MG63 (cell line): ENCODE measurements at regions not wholly inside any gene's neighbourhood (a gene's known extent, or its start where the extent isn't known, plus 50 kb on each side); places are given as distances from the start of the nearest gene placed in this dataset.
"Not testable (repeated sequence)": the region's sequence is repeated elsewhere in the genome, so short reads cannot be mapped to it uniquely, and the experiment has no call there.

Source experiments
- DNase-seq: peaks from one replicate; pipeline ENCODE4 v3.0.0-alpha.2; 2020
- H3K27me3 ChIP-seq: fragments of 250-450 bp; sonication (Bioruptor Pico); 2 replicates; pipeline ENCODE4 v1.5.1; 2020; ENCODE audit warnings: mild to moderate bottlenecking, moderate library complexity
- H3K36me3 ChIP-seq: fragments of 250-450 bp; sonication (Bioruptor Pico); 2 replicates; pipeline ENCODE4 v1.5.1; 2020; ENCODE audit warnings: mild to moderate bottlenecking, moderate library complexity
- H3K4me3 ChIP-seq: fragments of 250-450 bp; sonication (Bioruptor Pico); 2 replicates; pipeline ENCODE4 v1.5.1; 2020; ENCODE audit warnings: mild to moderate bottlenecking, moderate library complexity
- H3K9me3 ChIP-seq: fragments of 250-450 bp; sonication (Bioruptor Pico); 2 replicates; pipeline ENCODE4 v1.5.1; 2020; ENCODE audit warnings: mild to moderate bottlenecking, moderate library complexity

DNA sequence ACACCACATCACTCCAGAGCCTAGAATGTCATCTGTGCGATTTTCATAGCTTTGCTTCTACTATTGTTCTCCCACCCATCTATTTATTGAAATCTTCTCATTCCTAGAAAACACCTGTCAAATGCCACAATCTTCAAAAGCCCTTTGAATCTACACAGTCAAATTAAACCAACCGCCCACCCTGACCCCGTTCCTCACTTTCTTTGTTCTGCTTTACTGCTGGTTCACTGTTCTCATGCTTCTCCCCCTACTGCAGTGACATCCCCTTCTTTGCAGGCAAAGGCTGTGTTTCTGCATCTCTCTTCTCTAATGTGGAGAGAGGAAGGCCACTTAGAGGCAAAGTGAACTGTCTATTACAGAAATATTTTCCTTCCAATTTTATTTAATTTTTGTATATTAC lies 152.4 kb upstream of the NEBL start:
- DNase-seq: no peak
- no peaks in the 10 kb centered on the region for H3K27me3 ChIP-seq
- no peak overlapping the region for H3K4me3 ChIP-seq
- no peaks in the 10 kb centered on the region for H3K36me3 ChIP-seq
- no peaks in the 10 kb centered on the region for H3K9me3 ChIP-seq

DNA sequence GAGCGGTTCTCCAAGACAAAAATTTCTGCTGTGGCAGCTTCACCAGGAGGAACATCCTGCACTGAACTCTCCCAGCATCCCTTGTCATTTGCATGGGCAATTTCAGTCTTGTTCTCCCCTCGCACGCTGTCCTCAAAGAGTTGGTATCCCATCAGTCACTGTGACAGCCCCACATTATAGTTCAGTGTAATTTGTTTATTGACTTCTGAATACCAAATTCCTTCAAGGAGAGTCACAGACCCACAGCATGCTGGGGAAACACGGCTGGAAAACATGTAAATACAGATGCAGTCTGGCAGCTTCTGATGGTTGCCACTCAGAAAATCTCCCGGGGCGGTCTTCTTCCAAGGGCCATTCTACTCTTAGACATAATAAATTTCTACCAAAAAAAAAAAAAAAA lies 151.0 kb upstream of the NEBL start:
- peak; percentile 1 for DNase-seq
- H3K9me3 ChIP-seq: no peaks in the 10 kb centered on the region

DNA sequence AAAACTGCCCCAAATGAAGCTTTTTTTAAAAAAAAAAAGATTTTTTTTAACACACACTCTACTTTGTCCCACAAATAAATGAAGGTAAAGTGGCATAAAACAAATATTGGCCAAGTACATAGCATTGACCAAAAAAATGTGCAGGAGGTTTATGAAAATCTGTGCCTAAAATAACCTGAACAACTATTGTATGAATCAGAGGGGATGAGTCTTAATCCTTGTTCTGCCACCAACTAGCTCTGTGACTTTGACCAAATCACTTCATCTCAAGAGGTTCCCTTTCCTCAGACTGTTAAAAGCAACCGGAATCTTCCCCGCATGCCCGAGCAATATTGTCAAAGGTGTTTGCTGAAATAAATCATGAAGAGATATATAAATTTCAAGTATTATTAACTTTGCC lies 150.4 kb upstream of the NEBL start:
- Histone ChIP-seq H3K9me3 (no peaks in the 10 kb centered on the region), H3K4me3 (no peak overlapping the region), H3K36me3 (no peaks in the 10 kb centered on the region), H3K27me3 (no peaks in the 10 kb centered on the region)
- DNase-seq: no peak

More for the DNA sequence above, 151.0 kb upstream of the NEBL start:
- Histone ChIP-seq H3K36me3 (no peaks in the 10 kb centered on the region), H3K27me3 (no peaks in the 10 kb centered on the region), H3K4me3 (no peak overlapping the region)

DNA sequence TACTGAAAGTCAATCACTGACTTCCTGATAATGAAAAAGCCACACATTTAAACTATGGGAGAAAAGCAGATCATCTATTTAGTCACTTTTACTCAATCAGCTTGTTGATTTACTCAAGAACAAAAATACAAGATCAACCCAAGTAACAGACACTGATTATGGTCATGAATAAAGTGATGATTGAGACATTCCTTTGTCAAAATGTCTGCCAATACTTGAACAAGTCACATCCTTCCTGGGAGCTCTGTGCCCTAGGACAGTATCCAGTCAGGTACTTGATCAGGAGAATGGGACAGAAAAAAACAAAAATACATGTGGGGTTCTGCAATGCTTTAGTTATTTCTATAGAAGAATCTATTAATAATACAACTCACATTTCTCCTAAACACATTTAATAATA lies 150.0 kb upstream of the NEBL start:
- no peak for DNase-seq
- Histone ChIP-seq H3K4me3 (no peak overlapping the region), H3K9me3 (no peaks in the 10 kb centered on the region)

DNA sequence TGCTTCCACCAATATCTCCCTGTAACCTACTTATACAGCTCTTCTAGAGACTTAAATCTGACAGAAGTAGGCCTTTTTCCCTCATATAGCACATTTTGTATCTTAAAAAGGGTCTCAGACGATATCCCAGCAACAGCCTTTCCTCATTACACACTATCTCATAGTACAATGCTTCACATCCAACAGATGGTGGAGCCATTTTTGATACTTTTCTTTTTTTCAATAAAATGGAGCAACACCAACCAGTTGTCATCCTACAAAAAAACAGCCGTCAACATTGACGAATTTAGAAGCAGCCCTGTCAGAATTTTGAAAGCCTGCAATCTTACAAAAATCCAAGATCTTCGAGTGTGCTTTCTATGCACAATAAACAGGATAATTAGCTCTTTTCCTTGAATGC lies 145.9 kb upstream of the NEBL start:
- H3K4me3 ChIP-seq: no peak overlapping the region
- DNase-seq: no peak
- no peaks in the 10 kb centered on the region for H3K36me3 ChIP-seq
- H3K9me3 ChIP-seq: no peaks in the 10 kb centered on the region
- no peaks in the 10 kb centered on the region for H3K27me3 ChIP-seq

More for the DNA sequence above, 150.0 kb upstream of the NEBL start:
- Histone ChIP-seq H3K36me3 (no peaks in the 10 kb centered on the region), H3K27me3 (no peaks in the 10 kb centered on the region)

- Histone ChIP-seq H3K27me3 (no peaks in the 10 kb centered on the region), H3K4me3 (no peak overlapping the region), H3K36me3 (no peaks in the 10 kb centered on the region), H3K9me3 (no peaks in the 10 kb centered on the region)
- no peak for DNase-seq
Measured at GRCh38 chr10:21042536-21042935, 145.4 kb upstream of the NEBL start.

DNA sequence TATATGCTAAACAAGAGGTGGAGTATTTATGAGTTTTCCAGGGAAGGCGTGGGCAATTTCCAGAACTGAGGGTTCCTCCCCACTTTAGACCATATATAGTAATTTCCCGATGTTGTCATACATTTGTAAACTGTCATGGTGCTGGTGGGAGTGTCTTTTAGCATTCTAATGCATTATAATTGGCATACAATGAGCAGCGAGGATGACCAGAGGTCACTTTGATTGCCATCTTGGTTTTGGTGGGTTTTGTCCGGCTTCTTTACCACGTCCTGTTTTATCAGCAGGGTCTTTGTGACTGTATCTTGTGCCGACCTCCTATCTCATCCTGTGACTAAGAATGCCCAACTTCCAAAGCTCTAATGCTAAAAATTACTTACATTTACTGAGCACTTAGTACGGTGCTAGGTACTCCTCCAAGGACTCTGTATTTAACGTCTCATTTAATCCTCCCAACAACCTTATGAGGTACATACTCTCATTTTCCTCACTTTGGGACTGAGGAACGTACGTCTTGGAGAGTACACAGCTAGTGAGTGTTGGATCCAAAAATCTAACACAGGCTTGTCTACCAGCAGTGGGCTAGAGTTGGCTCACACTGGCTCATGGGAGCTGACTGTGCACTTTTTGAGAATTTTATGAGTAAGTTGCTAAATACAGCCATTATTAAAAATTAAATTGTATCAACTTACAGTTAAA lies 144.8 kb upstream of the NEBL start:
- H3K36me3 ChIP-seq: no peaks in the 10 kb centered on the region
- no peaks in the 10 kb centered on the region for H3K27me3 ChIP-seq
- no peak overlapping the region for H3K4me3 ChIP-seq
- no peaks in the 10 kb centered on the region for H3K9me3 ChIP-seq
- DNase-seq: no peak

DNA sequence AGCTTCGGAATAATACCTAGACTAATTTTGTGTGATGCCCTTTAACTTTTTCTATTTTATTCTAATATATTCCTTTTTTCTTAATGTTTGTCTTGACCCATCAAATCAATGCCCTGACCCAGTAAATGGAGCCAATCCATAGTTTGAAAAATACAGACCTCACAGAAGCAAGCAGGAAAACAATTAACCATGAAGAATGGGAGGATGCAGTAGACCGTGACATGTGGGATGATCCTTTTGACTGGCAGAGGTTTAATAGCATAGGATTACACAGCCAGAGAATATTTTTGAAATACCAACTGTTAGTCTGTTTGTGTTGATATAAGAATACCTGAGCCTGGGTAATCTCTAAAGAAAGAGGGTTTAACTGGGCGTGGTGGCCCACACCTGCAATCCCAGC lies 142.6 kb upstream of the NEBL start:
- no peak overlapping the region for H3K4me3 ChIP-seq
- no peaks in the 10 kb centered on the region for H3K27me3 ChIP-seq
- no peak for DNase-seq
- no peaks in the 10 kb centered on the region for H3K36me3 ChIP-seq
- H3K9me3 ChIP-seq: no peaks in the 10 kb centered on the region

DNA sequence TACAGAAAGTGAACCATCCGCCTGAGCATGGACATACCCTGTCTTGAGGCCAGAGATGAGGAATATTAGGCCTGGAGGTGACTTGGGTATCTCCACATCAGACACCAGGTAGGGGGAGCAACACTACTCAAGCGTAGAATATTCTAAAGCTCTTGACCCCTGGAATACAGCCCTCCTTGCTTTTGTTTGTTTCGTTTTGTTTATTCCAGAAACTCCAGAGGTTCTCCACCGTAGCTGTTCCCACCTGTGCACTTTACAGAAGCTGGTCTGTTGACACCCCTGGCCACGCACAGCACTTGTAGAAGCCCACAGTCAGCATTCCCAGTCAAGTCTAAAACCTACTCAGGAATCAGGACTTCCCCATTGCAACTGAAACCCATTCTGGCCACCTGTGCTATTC lies 139.6 kb upstream of the NEBL start:
- H3K9me3 ChIP-seq: no peaks in the 10 kb centered on the region
- no peaks in the 10 kb centered on the region for H3K27me3 ChIP-seq
- H3K4me3 ChIP-seq: no peak overlapping the region
- DNase-seq: no peak
- H3K36me3 ChIP-seq: no peaks in the 10 kb centered on the region

- DNase-seq, H3K36me3 ChIP-seq, H3K4me3 ChIP-seq, H3K27me3 ChIP-seq, H3K9me3 ChIP-seq: not testable (repeated sequence)
Measured at GRCh38 chr10:21034770-21035169, 137.7 kb upstream of the NEBL start.

DNA sequence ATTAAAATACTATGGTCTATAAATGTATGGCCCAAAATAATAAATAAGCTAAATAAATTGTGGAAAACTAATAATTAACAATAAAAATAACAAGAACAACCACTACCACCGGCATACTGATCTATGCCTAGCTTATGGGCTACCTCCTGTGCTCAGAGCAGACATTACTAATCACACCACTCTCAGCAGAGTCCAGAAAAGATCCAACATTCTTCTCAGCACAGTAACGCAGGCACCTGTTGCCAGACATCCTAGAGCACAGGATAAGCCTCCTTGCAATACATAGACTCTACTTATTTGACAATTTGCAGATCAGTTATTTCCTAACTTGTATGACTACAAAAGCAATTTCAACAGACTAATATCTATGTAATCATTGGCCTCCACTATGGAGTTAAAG lies 137.1 kb upstream of the NEBL start:
- no peak for DNase-seq

GRCh38 chr10:21032587-21033319 lies 135.6 kb upstream of the NEBL start:
- no peaks in the 10 kb centered on the region for H3K27me3 ChIP-seq
- H3K36me3 ChIP-seq: no peaks in the 10 kb centered on the region
- H3K9me3 ChIP-seq: peaks cover 2% of the 10 kb centered on the region; the same call in 1 of the 2 replicates
- no peak overlapping the region for H3K4me3 ChIP-seq
- no peak for DNase-seq

More for the DNA sequence above, 137.1 kb upstream of the NEBL start:
- Histone ChIP-seq H3K27me3 (no peaks in the 10 kb centered on the region), H3K36me3 (no peaks in the 10 kb centered on the region), H3K9me3 (peaks cover 2% of the 10 kb centered on the region; the same call in 1 of the 2 replicates), H3K4me3 (no peak overlapping the region)

DNA sequence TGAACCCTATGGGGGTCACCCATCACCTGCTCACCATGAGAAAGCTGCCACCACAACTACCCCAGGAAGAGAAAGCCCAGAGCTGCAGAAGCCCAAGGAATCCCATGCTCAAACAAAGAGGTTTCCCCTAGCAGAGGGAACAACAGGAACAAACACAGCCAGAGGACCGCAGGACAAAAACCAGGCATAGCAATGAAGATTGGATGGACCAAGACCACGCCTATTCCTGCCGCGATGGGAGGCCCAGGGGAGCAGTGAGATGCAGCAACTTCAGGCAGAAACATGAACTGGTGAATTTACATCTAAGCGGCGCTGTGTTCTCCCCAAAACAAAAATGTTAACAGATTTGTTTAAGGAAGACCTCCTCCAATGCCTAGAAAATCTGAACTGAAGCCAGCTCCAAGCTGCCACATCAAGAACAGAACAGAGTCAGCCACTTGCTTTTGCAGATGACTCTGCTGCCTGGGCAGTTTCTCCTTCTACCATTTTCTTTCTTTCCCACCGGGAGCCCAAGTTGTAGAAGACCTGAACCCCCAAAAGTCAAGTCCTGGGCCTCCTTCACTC lies 134.2 kb upstream of the NEBL start:
- no peak overlapping the region for H3K4me3 ChIP-seq
- H3K9me3 ChIP-seq: peaks cover 2% of the 10 kb centered on the region; the same call in 1 of the 2 replicates
- DNase-seq: no peak
- H3K27me3 ChIP-seq: no peaks in the 10 kb centered on the region
- H3K36me3 ChIP-seq: no peaks in the 10 kb centered on the region

- peaks cover 2% of the 10 kb centered on the region; the same call in 1 of the 2 replicates for H3K9me3 ChIP-seq
- no peak overlapping the region for H3K4me3 ChIP-seq
- peak; percentile 81 for DNase-seq
- H3K36me3 ChIP-seq: no peaks in the 10 kb centered on the region
- no peaks in the 10 kb centered on the region for H3K27me3 ChIP-seq
Measured at GRCh38 chr10:21030091-21030490, 133.0 kb upstream of the NEBL start.

DNA sequence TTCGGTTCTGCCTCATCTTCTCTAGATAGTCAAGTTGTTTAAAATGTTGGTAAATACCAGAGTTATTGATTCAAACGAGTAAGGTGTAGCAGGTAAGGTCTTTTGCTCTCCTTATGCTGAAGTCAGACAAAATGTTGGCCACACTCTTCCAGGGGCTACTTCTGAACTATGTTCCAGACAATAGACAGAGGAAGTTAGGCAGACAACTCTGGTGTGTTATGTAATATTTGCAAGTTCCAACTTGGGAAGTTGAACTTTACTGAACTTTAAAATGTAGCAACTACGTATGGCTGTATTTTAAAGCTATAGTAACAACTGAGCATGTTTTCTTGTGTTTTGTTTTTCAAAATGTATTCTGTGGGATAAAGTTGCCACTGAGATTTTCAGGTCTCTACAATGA lies 125.7 kb upstream of the NEBL start:
- no peak for DNase-seq

DNA sequence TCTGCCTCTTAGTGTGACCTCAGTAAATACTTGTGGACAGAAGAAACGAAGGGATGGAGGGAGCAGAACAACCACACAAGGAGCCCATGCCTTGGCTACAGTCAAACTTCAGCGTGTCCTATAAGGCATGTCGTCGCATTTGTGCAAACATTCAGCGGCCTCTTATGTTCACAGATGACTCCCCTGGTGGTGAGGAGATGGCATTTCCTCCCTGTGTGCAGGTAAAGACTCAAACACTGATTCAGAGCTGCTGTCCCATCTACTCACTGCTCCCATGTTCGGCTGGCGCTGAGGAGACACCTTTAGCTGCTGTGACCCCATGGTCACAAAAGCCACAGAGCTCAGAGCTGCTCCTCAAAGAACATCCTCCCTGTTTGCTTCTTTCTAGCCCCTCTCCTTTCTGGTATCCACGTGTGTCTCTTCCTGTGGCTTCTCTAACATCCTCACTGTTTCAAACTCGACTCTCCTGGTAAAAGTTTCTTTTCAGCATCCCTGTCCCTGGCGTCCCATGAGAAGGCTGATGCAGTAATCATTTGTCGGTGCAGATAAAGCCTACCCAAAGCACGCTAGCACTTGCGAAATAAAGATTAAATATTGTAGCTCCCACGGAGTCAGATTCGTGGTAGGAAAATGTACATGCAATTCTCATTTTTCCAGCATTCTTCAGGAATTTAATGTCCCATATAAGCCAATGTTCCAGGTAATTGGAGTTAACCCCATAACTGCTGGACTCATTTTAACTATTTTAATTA lies 124.9 kb upstream of the NEBL start:
- Histone ChIP-seq H3K36me3 (no peaks in the 10 kb centered on the region), H3K9me3 (no peaks in the 10 kb centered on the region), H3K4me3 (no peak overlapping the region), H3K27me3 (no peaks in the 10 kb centered on the region)
- DNase-seq: no peak

More for the DNA sequence above, 125.7 kb upstream of the NEBL start:
- H3K4me3 ChIP-seq: no peak overlapping the region
- no peaks in the 10 kb centered on the region for H3K9me3 ChIP-seq
- no peaks in the 10 kb centered on the region for H3K27me3 ChIP-seq
- no peaks in the 10 kb centered on the region for H3K36me3 ChIP-seq

GRCh38 chr10:21021231-21021630 lies 124.1 kb upstream of the NEBL start:
- no peaks in the 10 kb centered on the region for H3K36me3 ChIP-seq
- H3K27me3 ChIP-seq: no peaks in the 10 kb centered on the region
- H3K4me3 ChIP-seq: no peak overlapping the region
- no peaks in the 10 kb centered on the region for H3K9me3 ChIP-seq
- DNase-seq: no peak
